Nucleus accumbens (tissue), 56 donors: ENCODE measurements at regions not wholly inside any gene's neighbourhood (a gene's known extent, or its start where the extent isn't known, plus 50 kb on each side); places are given as distances from the start of the nearest gene placed in this dataset.
A peak's percentile ranks its signal among the peaks of the same experiment; 100 is the strongest.

ENCODE experiments used
- DNase-seq, 56 donors: peaks; one replicate each; lab custom pipeline; 2025; lab: John Stamatoyannopoulos, UW

- DNase-seq = peak in 51 of 56 donors; percentile 6 to 91 (median 58)
Observed at GRCh38 chr11:76721755-76722677, 51.5 kb upstream of the LRRC32 start.

GRCh38 chr11:76723142-76723541 is 52.6 kb upstream of the LRRC32 start:
- no peak for DNase-seq

DNA sequence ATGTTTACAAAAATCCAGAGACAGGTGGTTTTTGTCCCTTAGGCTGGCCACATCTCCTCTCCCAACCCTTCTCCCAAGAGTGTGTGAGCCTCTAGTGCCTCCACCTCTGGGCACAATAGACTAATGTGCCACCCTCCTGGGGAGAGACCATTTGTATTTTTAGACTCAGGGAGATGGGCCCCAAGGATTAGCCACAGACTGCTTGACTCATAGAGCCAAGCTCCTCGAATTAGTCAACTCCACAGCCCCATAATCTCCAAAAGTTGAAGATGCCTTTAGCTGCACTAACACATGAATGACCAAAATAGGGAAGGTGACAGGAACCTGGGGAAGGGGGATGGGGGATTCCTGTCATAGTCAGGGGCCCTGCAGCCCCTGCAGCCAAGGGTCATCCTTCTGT is 53.0 kb upstream of the LRRC32 start:
- no peak for DNase-seq

DNA sequence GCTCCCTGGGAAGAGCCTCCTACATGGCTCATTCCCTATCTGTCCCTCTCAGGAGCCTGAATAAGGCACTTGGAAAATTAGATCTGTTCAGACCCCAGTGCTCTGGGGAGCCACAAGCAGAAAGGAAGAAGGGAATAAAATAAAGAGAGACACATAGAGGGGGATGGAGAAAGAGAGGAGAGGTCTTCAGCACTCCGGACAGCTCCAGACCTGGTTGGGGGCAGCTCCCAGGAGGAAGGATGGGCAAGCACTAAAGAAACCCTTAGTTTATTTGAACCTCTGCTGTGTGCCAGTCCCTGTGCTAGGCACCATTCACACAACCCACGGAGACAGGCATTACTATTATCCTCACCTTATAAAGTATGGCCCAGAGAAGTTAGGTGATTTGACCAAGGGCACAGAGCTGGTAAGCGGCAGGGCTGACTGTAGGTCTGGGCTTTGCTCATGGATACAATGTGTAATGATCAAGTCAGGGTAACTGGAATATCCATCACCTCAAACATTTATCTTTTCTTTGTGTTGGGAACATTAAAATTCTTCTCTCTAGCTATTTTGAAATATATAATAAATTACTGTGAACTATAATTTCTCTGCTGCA is 53.7 kb upstream of the LRRC32 start:
- no peak for DNase-seq

DNA sequence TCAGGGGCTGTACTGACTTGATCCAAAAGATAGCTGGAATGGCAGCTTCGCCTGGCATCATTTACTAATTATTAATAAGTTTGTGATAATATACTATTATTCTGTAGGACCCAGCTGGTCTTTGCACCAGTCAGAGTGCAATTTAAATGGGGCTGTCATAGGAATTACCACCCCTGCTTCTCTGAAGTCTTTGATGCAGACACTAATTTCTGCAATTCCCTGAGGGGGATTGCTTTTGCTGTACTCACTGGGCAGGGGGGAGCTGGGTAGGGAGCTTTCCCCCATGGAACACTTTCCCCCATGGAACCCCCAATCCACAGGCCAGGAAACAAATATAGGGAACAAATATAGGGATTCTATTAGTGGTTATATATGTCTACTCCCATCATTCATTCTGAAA is 54.9 kb upstream of the TSKU start:
- no peak for DNase-seq

- no peak for DNase-seq
Observed at GRCh38 chr11:76728778-76729177, 54.4 kb upstream of the TSKU start.

GRCh38 chr11:76729214-76729613 is 53.9 kb upstream of the TSKU start:
- no peak for DNase-seq

GRCh38 chr11:76730887-76731565 is 52.1 kb upstream of the TSKU start:
- DNase-seq = no peak

GRCh38 chr11:76732643-76733042 is 50.5 kb upstream of the TSKU start:
- DNase-seq = no peak
